CD14-positive monocyte (primary cell): ENCODE measurements at regions not wholly inside any gene's neighbourhood (a gene's known extent, or its start where the extent isn't known, plus 50 kb on each side); places are given as distances from the start of the nearest gene placed in this dataset.
A peak's percentile ranks its signal among the peaks of the same experiment; 100 is the strongest.
"Not testable (repeated sequence)": the region's sequence is repeated elsewhere in the genome, so short reads cannot be mapped to it uniquely, and the experiment has no call there.

Experiments
- DNase-seq, 3 donors: peaks; one replicate each; pipeline ENCODE4 v3.0.0-alpha.2; 2011 to 2022
- H2AFZ ChIP-seq: 2 replicates; pipeline ENCODE4 v1.6.0; 2012; ENCODE audit warnings: mild to moderate bottlenecking, low read depth, low read length, inconsistent platforms; ENCODE audit not compliant: insufficient read depth, poor library complexity, severe bottlenecking
- H3K27ac ChIP-seq, 2 donors: 1 replicate in 1 of 2; 2 replicates in 1 of 2; pipeline ENCODE4 v1.5.1; 2012 to 2013; ENCODE audit warnings: low read length in 2 of 2, control low read depth in 1 of 2, inconsistent platforms in 1 of 2, low read depth in 1 of 2, mild to moderate bottlenecking in 1 of 2
- H3K27me3 ChIP-seq, 2 donors: one replicate each; pipeline versions ENCODE4 v1.6.0 to v1.6.1; 2011 to 2013; ENCODE audit warnings: low read length in 2 of 2; ENCODE audit not compliant: control insufficient read depth in 2 of 2, insufficient read depth in 2 of 2
- H3K36me3 ChIP-seq, 2 donors: replicated peaks in 1 of 2; 1 replicate in 1 of 2; 2 replicates in 1 of 2; pipeline versions ENCODE4 v1.5.1 to v1.6.1; 2012 to 2013; ENCODE audit warnings: low read length in 2 of 2, control low read depth in 1 of 2, inconsistent platforms in 1 of 2, mild to moderate bottlenecking in 1 of 2; ENCODE audit not compliant: insufficient read depth in 2 of 2, control insufficient read depth in 1 of 2
- H3K4me1 ChIP-seq, 2 donors: 1 replicate in 1 of 2; 2 replicates in 1 of 2; pipeline versions ENCODE4 v1.5.1 to v1.6.1; 2012 to 2013; ENCODE audit warnings: low read length in 2 of 2, control low read depth in 1 of 2, inconsistent platforms in 1 of 2, mild to moderate bottlenecking in 1 of 2, moderate library complexity in 1 of 2; ENCODE audit not compliant: insufficient read depth in 2 of 2, control insufficient read depth in 1 of 2
- H3K4me2 ChIP-seq: replicated peaks from 2 replicates; pipeline ENCODE3; 2012; ENCODE audit warnings: low read length, moderate library complexity, mild to moderate bottlenecking; ENCODE audit not compliant: poor library complexity, severe bottlenecking; ENCODE audit errors: extremely low read depth
- H3K4me3 ChIP-seq, 3 experiments: fragments of 200-600 bp in 1 of 3; sonication (generic) in 1 of 3; replicated peaks in 1 of 3; 1 replicate in 2 of 3; 2 replicates in 1 of 3; pipeline ENCODE4 v1.5.1; 2011 to 2013; ENCODE audit warnings: low read length in 3 of 3, mild to moderate bottlenecking in 3 of 3, control low read depth in 2 of 3, low read depth in 2 of 3, inconsistent platforms in 1 of 3, moderate library complexity in 1 of 3
- H3K79me2 ChIP-seq: 2 replicates; pipeline ENCODE4 v1.6.0; 2012; ENCODE audit warnings: mild to moderate bottlenecking, control low read depth, inconsistent platforms, low read length, moderate library complexity; ENCODE audit not compliant: insufficient read depth
- H3K9ac ChIP-seq: 2 replicates; pipeline ENCODE4 v1.6.0; 2017; ENCODE audit warnings: low read length, mild to moderate bottlenecking; ENCODE audit not compliant: insufficient read depth, poor library complexity, severe bottlenecking
- H3K9me3 ChIP-seq, 2 donors: replicated peaks in 1 of 2; 1 replicate in 1 of 2; 2 replicates in 1 of 2; pipeline versions ENCODE4 v1.5.1 to v1.6.1; 2012 to 2013; ENCODE audit warnings: low read length in 2 of 2, control low read depth in 1 of 2; ENCODE audit not compliant: control insufficient read depth in 1 of 2, insufficient read depth in 1 of 2
- H4K20me1 ChIP-seq: 2 replicates; pipeline ENCODE4 v1.6.0; 2012; ENCODE audit warnings: mild to moderate bottlenecking, low read length, control low read depth, moderate library complexity; ENCODE audit not compliant: insufficient read depth
- H3K27ac Mint-ChIP-seq, 7 donors: one replicate each; pipeline ENCODE4 v1.8.0; 2020; ENCODE audit warnings: mild to moderate bottlenecking in 7 of 7, mixed read lengths in 7 of 7, moderate library complexity in 6 of 7, inconsistent platforms in 2 of 7
- H3K27me3 Mint-ChIP-seq, 3 donors: one replicate each; pipeline ENCODE4 v1.8.0; 2021 to 2022; ENCODE audit warnings: low read depth in 3 of 3, mild to moderate bottlenecking in 3 of 3, mixed read lengths in 3 of 3, moderate library complexity in 3 of 3, inconsistent platforms in 1 of 3
- H3K36me3 Mint-ChIP-seq, 2 donors: one replicate each; pipeline ENCODE4 v1.8.0; 2020; ENCODE audit warnings: mixed read lengths in 2 of 2, inconsistent platforms in 1 of 2, mild to moderate bottlenecking in 1 of 2
- H3K4me1 Mint-ChIP-seq: one replicate; pipeline ENCODE4 v1.8.0; 2020; ENCODE audit warnings: mild to moderate bottlenecking, mixed read lengths
- H3K4me3 Mint-ChIP-seq, 2 donors: one replicate each; pipeline ENCODE4 v1.8.0; 2020; ENCODE audit warnings: mild to moderate bottlenecking in 2 of 2, mixed read lengths in 2 of 2, moderate library complexity in 1 of 2
- H3K9me3 Mint-ChIP-seq, 7 donors: one replicate each; pipeline ENCODE4 v1.8.0; 2020 to 2022; ENCODE audit warnings: mixed read lengths in 7 of 7, mild to moderate bottlenecking in 6 of 7, moderate library complexity in 6 of 7, inconsistent platforms in 2 of 7
- WGBS: methylation state at CpG from one replicate; pipeline ENCODE4 v1.1.5; 2013; ENCODE audit warnings: missing lambda C conversion rate; ENCODE audit not compliant: insufficient coverage; 5-methylcytosine and 5-hydroxymethylcytosine counted together
- intact Hi-C, 2 donors: fragments of 100-400 bp; cut with micrococcal nuclease; formaldehyde crosslinking; loops; one replicate each; pipeline versions ENCODE4 v1.15.0 to v1.15.1; 2023

DNA sequence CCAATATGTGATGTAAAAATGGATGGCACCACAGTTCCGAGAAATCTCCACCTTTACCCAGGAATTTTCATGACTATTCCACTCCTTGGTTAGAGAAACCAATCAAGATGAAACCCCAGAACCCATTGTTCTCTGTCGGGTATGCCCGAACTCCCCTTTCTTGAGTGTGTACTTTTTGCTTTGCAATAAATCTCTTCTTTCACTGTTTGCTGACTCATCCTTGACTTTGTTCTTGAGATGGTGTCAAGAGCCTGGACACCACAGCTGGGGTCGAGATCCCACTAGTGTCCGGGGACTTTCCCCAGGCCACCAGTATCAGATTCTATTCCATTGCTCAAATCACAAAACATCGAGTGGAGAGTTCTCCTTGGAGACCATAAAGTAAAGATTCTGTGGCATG, 240.9 kb downstream of the FAM72C start:
- WGBS = no CpG with 5 or more reads among the region's 6 CpGs

DNA sequence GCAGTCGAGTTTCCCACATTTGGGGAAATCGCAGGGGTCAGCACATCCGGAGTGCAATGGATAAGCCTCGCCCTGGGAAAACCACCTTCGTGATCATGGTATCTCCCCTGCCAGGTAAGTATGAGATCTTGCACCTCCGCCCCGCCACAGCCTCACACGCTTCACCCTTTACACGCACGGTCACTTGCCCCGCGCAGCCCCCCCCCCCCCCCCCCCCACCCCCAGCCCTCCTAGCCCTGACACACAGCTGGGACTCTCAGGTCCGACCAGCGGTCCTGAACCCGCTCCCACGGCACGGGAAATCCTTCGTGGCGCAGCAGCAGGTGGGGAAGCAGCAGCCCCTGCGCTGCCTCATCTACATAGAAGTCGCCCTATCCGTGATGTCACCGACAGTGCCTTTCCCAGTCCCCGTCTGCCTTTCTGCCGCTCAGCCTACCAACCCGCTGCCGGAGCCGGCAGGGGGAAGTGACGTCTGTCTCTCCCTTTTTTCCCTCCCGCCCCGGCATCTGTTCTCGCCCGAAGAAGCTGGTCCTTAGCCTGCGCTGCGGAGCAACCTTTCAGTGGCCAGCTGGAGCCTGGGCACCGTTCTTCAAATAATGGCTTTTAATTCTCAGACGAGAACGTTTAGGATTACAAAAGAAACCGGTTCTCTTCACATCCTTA, 242.2 kb downstream of the FAM72C start:
- DNase-seq, intact Hi-C loops, H3K4me1 ChIP-seq: not testable (repeated sequence)

More for the DNA sequence above, 240.9 kb downstream of the FAM72C start:
- H3K27me3 Mint-ChIP-seq = peaks cover 58 to 81% (median 63%) of the 10 kb centered on the region in 3 donors
- H3K27ac ChIP-seq, DNase-seq, H3K4me2 ChIP-seq, H4K20me1 ChIP-seq, H3K9me3 ChIP-seq, H2AFZ ChIP-seq, H3K79me2 ChIP-seq, H3K4me3 ChIP-seq, H3K4me1 Mint-ChIP-seq, H3K36me3 Mint-ChIP-seq, H3K36me3 ChIP-seq, intact Hi-C loops, H3K4me1 ChIP-seq, H3K9ac ChIP-seq: not testable (repeated sequence)
- peak overlapping the region in 1 of 7 donors; percentile 37 for H3K27ac Mint-ChIP-seq
- peak overlapping the region in 1 of 2 donors; percentile 64 for H3K4me3 Mint-ChIP-seq
- peaks cover 44 to 59% of the 10 kb centered on the region in 2 donors for H3K27me3 ChIP-seq
- H3K9me3 Mint-ChIP-seq = peaks cover 1 to 30% (median 7%) of the 10 kb centered on the region in 7 donors

DNA sequence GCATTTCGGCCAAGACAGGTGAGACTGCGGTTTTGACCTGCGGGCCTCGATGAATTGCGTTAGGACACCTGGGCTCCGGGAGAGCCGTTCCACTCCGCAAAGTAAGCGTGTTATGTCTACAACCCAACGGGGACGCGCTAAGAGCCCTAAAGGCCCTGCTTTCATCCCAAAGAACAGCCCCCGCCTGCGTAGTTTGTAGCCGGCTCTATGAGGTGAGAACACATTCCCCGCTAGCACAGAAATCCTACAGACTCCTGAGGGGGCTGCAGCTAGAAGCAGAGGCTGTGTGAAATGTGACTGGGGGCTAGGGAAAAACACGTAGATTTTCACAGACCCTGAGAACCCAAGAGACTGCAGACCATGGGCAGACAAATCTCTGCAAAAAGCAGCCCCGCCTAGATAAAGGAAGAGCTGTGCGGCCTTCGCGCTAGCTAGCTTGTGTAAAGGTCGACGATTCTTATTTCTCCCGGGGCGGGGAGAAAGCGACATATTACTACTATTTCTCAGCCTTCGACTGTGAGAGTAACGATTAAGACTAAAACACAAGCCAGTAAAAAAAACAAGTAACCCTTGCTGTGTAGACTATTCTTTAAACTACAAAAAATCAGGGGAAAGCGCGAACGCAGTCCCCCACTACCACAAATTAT, 242.9 kb downstream of the FAM72C start:
- H3K9me3 ChIP-seq, H3K4me2 ChIP-seq, H3K27ac ChIP-seq, DNase-seq, H4K20me1 ChIP-seq, H3K36me3 Mint-ChIP-seq, H2AFZ ChIP-seq, H3K79me2 ChIP-seq, intact Hi-C loops, H3K4me1 ChIP-seq, H3K36me3 ChIP-seq, H3K9ac ChIP-seq, H3K27ac Mint-ChIP-seq, H3K4me3 ChIP-seq, H3K4me1 Mint-ChIP-seq: not testable (repeated sequence)
- peaks cover 47 to 74% (median 55%) of the 10 kb centered on the region in 3 donors for H3K27me3 Mint-ChIP-seq
- peak overlapping the region in 1 of 2 donors; percentile 9 for H3K4me3 Mint-ChIP-seq
- H3K9me3 Mint-ChIP-seq = peaks cover 0 to 22% (median 7%) of the 10 kb centered on the region in 7 donors
- WGBS = no CpG with 5 or more reads among the region's 31 CpGs
- H3K27me3 ChIP-seq = peaks cover 33 to 55% of the 10 kb centered on the region in 2 donors

More for the DNA sequence above, 242.2 kb downstream of the FAM72C start:
- WGBS = no CpG with 5 or more reads among the region's 39 CpGs
- not testable (repeated sequence) for H3K4me2 ChIP-seq, H3K79me2 ChIP-seq, H3K9ac ChIP-seq, H3K4me1 Mint-ChIP-seq, H3K9me3 ChIP-seq, H2AFZ ChIP-seq, H4K20me1 ChIP-seq, H3K36me3 Mint-ChIP-seq, H3K36me3 ChIP-seq, H3K4me3 ChIP-seq, H3K27ac ChIP-seq
- Mint-ChIP-seq H3K27me3 (peaks cover 47 to 75% (median 57%) of the 10 kb centered on the region in 3 donors), H3K4me3 (peak overlapping the region in 1 of 2 donors; percentile 67), H3K9me3 (peaks cover 0 to 22% (median 7%) of the 10 kb centered on the region in 7 donors), H3K27ac (peak overlapping the region in 4 of 7 donors; percentile 77 to 97 (median 86))
- H3K27me3 ChIP-seq = peaks cover 35 to 55% of the 10 kb centered on the region in 2 donors
